ENCODE measurements at regions not wholly inside any gene's neighbourhood (a gene's known extent, or its start where the extent isn't known, plus 50 kb on each side); places are given as distances from the start of the nearest gene placed in this dataset.
"Not testable (repeated sequence)": the region's sequence is repeated elsewhere in the genome, so short reads cannot be mapped to it uniquely, and the experiment has no call there.

DNA sequence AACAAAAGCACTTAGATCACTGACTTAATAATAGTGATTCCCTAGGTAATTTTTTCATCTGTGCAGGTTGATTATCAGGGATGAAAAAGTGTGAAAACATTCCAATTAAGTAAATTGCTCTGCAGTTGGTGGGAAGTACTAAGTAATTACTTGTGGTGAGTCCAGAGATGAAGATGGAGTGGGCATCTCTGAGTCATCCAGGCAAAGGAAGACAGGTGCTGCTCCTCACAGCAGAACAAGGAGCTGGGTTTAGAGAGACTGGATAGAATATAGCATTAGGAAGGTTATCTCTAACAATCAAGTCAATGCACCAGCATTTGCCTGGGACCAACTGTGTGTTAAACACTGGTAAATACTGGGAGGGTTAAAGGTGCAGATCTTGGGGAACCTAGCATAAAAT, 174.0 kb upstream of the SPATA31A3 start:
- TF ChIP-seq, protein P1, sequence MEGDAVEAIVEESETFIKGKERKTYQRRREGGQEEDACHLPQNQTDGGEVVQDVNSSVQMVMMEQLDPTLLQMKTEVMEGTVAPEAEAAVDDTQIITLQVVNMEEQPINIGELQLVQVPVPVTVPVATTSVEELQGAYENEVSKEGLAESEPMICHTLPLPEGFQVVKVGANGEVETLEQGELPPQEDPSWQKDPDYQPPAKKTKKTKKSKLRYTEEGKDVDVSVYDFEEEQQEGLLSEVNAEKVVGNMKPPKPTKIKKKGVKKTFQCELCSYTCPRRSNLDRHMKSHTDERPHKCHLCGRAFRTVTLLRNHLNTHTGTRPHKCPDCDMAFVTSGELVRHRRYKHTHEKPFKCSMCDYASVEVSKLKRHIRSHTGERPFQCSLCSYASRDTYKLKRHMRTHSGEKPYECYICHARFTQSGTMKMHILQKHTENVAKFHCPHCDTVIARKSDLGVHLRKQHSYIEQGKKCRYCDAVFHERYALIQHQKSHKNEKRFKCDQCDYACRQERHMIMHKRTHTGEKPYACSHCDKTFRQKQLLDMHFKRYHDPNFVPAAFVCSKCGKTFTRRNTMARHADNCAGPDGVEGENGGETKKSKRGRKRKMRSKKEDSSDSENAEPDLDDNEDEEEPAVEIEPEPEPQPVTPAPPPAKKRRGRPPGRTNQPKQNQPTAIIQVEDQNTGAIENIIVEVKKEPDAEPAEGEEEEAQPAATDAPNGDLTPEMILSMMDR (IDR thresholded peaks at IDR 0.05; ENCODE audit: poor library complexity, severe bottlenecking) = not testable (repeated sequence)
- not testable (repeated sequence) for TF ChIP-seq POLR2AphosphoS5 (IDR thresholded peaks at IDR 0.05)
